ENCODE measurements at regions not wholly inside any gene's neighbourhood (a gene's known extent, or its start where the extent isn't known, plus 50 kb on each side); places are given as distances from the start of the nearest gene placed in this dataset.

DNA sequence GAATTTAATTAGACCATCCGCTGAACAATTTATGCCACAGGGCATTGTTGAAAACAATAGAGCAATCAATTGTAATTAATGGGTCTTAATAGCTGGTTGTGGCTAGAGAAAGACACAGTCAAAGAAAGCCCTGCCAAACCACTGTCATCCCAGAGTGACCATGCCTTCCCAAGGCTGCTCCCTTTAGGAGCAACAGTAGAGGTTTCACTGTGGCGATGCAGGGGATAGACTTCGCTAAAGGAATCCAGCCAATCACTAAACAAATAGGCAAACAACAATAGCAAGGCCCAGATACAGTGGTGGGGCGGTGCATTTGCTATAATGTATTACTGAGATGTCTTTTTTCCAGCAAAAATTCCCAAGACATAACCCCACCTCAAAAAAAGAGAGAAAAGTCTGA, 87.8 kb upstream of the SLC27A6 start:
- H3K9me3 ChIP-seq (ENCODE audit: control insufficient read depth, insufficient read depth, low read length) = no peaks in the 10 kb centered on the region
- H3K4me1 ChIP-seq (ENCODE audit: control insufficient read depth, insufficient read depth, low read length) = peaks cover 16% of the 10 kb centered on the region
- no peak overlapping the region for H3K27ac ChIP-seq (ENCODE audit: low read depth, low read length)
- no peak overlapping the region for H3K4me3 ChIP-seq (ENCODE audit: low read depth, low read length)
- H3K9ac ChIP-seq (ENCODE audit: low read depth, low read length) = no peak overlapping the region
- H3K27me3 ChIP-seq (ENCODE audit: control insufficient read depth, insufficient read depth, low read length) = no peaks in the 10 kb centered on the region
- H3K36me3 ChIP-seq (ENCODE audit: control insufficient read depth, insufficient read depth, low read length) = no peaks in the 10 kb centered on the region

DNA sequence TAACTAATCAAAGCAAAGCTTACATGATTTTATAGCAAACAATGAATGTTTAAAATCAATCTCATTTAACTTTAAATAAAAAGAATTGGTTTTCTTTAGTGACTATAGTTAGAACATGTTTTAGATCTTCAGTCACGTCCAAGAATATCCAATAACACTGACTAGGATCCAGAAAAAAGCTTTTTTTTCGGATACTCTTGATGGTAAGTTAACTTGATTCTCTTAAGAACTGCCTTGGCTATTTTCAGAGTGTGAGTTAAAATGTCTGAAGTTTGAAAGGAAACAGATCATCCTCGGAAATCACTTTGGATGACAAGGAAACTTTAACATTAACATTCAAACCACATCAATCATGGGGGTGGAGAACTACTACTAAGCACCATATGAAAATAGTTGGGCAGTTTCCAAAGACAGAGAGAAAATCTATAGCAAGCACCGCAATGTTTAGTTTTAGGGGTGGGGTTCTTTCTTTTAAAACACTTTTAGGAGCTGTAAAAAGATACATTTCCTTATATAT, 83.7 kb upstream of the SLC27A6 start:
- Histone ChIP-seq H3K9me3 (ENCODE audit: control insufficient read depth, insufficient read depth, low read length) (no peaks in the 10 kb centered on the region), H3K27ac (ENCODE audit: low read depth, low read length) (no peak overlapping the region)

DNA sequence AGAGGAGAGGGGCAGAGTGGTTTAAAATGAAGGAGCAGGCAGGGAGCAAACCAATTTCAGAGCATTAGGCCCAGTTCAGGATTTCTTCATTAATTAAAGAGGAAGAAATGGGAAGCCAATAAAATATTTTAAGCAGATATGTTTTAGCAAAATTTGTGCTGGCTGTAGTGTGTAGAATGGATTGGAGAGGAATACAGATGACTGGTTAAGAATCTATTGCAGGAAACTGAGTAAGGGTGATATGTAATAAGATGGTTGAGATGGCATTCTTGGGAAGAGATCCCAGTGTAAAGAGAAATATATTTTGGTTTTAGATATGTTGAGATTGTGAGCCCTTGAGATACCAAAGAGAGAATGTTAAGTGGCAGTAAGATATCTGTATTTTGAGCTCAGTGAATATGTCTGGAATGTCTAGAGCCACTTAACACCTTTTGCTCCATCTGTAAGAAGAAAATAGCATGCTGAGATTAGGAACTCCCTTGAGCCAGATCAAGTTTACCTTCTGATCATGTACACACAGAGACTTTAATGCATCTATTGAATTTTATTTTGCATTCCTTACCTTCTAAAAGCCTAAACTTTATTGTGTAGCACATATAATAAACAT, 79.5 kb upstream of the SLC27A6 start:
- no peak overlapping the region for H3K9ac ChIP-seq (ENCODE audit: low read depth, low read length)
- H3K27me3 ChIP-seq (ENCODE audit: control insufficient read depth, insufficient read depth, low read length) = no peaks in the 10 kb centered on the region
- H3K4me3 ChIP-seq (ENCODE audit: low read depth, low read length) = no peak overlapping the region
- no peak overlapping the region for H3K27ac ChIP-seq (ENCODE audit: low read depth, low read length)
- no peaks in the 10 kb centered on the region for H3K36me3 ChIP-seq (ENCODE audit: control insufficient read depth, insufficient read depth, low read length)
- no peaks in the 10 kb centered on the region for H3K9me3 ChIP-seq (ENCODE audit: control insufficient read depth, insufficient read depth, low read length)
- H3K4me1 ChIP-seq (ENCODE audit: control insufficient read depth, insufficient read depth, low read length) = no peaks in the 10 kb centered on the region

More for the DNA sequence above, 83.7 kb upstream of the SLC27A6 start:
- no peaks in the 10 kb centered on the region for H3K27me3 ChIP-seq (ENCODE audit: control insufficient read depth, insufficient read depth, low read length)
- H3K4me3 ChIP-seq (ENCODE audit: low read depth, low read length) = no peak overlapping the region
- H3K4me1 ChIP-seq (ENCODE audit: control insufficient read depth, insufficient read depth, low read length) = peaks cover 12% of the 10 kb centered on the region
- H3K36me3 ChIP-seq (ENCODE audit: control insufficient read depth, insufficient read depth, low read length) = no peaks in the 10 kb centered on the region
- H3K9ac ChIP-seq (ENCODE audit: low read depth, low read length) = no peak overlapping the region

DNA sequence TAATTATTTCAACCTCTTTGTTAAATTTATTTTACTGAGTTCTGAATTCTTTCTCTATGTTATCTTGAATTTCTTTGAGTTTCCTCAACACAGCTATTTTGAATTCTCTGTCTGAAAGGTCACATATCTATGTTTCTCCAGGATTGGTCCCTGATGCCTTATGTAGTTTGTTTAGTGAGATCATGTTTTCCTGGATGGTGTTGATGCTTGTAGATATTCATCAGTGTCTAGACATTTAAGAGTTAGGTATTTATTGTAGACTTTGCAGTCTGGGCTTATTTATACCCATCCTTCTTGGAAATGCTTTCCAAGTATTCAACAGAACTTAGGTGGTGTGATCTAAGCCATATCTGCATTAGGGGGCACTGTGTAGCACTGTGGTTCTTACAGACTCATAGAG, 70.2 kb upstream of the SLC27A6 start:
- Histone ChIP-seq H3K4me1 (ENCODE audit: control insufficient read depth, insufficient read depth, low read length) (no peaks in the 10 kb centered on the region), H3K27ac (ENCODE audit: low read depth, low read length) (no peak overlapping the region), H3K27me3 (ENCODE audit: control insufficient read depth, insufficient read depth, low read length) (no peaks in the 10 kb centered on the region), H3K9me3 (ENCODE audit: control insufficient read depth, insufficient read depth, low read length) (no peaks in the 10 kb centered on the region), H3K9ac (ENCODE audit: low read depth, low read length) (no peak overlapping the region), H3K4me3 (ENCODE audit: low read depth, low read length) (no peak overlapping the region), H3K36me3 (ENCODE audit: control insufficient read depth, insufficient read depth, low read length) (no peaks in the 10 kb centered on the region)

DNA sequence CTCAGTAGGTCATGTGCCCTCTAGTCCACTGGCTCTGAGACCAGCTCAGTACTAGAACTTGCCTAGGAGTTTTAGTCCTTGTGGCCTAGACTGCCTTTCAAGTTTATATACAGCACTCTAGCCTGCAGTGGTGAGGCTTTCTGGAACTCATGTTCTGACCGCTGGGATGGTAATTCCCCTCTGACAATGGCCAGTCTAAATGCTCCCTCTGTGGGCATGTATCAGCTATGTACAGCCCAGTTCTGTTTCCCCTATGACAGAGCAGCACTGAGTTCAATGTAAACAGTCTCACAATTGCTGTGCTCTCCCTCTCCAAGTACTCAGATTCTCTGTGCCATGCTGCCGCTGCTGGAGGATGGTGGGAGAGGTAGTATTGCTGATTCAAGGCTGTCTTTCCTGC, 68.6 kb upstream of the SLC27A6 start:
- H3K9ac ChIP-seq (ENCODE audit: low read depth, low read length) = no peak overlapping the region
- no peaks in the 10 kb centered on the region for H3K27me3 ChIP-seq (ENCODE audit: control insufficient read depth, insufficient read depth, low read length)
- no peak overlapping the region for H3K4me3 ChIP-seq (ENCODE audit: low read depth, low read length)
- no peak overlapping the region for H3K27ac ChIP-seq (ENCODE audit: low read depth, low read length)
- no peaks in the 10 kb centered on the region for H3K36me3 ChIP-seq (ENCODE audit: control insufficient read depth, insufficient read depth, low read length)
- no peaks in the 10 kb centered on the region for H3K9me3 ChIP-seq (ENCODE audit: control insufficient read depth, insufficient read depth, low read length)
- no peaks in the 10 kb centered on the region for H3K4me1 ChIP-seq (ENCODE audit: control insufficient read depth, insufficient read depth, low read length)

DNA sequence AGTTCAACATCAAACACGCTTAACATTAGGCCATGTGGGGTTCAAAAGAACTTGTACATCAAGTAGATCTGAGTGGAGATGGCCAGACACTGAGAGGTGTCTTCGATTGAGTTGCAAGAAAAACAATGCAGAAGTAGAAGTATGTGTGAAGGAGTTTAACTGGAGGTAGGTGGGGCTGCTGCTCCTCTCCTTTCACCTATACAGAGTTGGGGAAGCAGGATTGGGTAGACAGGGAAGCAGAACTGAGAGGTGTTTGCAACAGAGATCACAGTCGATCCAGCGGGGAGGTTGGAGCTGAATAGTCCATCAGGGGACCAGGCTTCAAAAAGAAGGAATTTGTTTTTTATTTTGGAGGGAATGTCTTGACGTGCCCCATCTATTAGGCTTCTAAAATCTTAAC, 61.7 kb upstream of the SLC27A6 start:
- Histone ChIP-seq H3K9ac (ENCODE audit: low read depth, low read length) (no peak overlapping the region), H3K36me3 (ENCODE audit: control insufficient read depth, insufficient read depth, low read length) (no peaks in the 10 kb centered on the region), H3K9me3 (ENCODE audit: control insufficient read depth, insufficient read depth, low read length) (no peaks in the 10 kb centered on the region), H3K4me3 (ENCODE audit: low read depth, low read length) (no peak overlapping the region), H3K27ac (ENCODE audit: low read depth, low read length) (no peak overlapping the region), H3K4me1 (ENCODE audit: control insufficient read depth, insufficient read depth, low read length) (no peaks in the 10 kb centered on the region), H3K27me3 (ENCODE audit: control insufficient read depth, insufficient read depth, low read length) (no peaks in the 10 kb centered on the region)

DNA sequence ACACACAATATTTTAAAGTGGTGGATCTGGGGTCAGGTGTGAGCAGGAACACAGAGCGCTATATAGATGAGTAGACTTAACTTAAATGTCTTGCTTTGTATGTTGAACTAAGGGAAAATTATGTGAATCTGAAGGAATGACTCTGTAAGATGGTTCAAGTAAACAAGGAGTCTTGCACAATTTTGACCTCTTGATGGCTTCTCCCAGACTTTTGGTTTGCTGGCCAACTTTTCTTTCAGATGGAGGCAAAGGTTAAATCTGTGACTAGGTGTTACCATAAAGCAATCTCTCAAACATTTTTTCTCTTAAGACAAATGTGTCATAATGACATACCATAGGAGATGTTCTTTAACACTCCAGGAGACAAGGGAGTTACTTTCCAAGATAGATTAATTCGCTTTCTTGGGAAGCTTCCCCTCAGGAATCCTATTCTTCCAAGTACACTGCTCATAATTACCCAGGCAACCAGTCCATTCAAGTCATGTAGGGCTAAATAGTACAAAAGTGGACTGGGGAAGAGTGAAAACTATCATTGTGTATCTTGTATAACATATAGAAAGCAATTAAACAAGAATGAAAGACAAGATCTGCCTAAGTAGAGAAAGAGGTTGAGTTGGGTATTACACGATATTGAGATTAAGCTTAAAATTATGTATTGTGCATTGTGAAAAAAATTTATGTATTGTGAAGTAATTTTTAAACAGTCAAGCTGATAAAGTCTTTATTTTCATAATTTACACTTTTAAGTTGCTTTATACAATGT, 60.3 kb upstream of the SLC27A6 start:
- no peaks in the 10 kb centered on the region for H3K27me3 ChIP-seq (ENCODE audit: control insufficient read depth, insufficient read depth, low read length)
- no peaks in the 10 kb centered on the region for H3K4me1 ChIP-seq (ENCODE audit: control insufficient read depth, insufficient read depth, low read length)
- H3K27ac ChIP-seq (ENCODE audit: low read depth, low read length) = no peak overlapping the region
- H3K4me3 ChIP-seq (ENCODE audit: low read depth, low read length) = no peak overlapping the region
- no peaks in the 10 kb centered on the region for H3K36me3 ChIP-seq (ENCODE audit: control insufficient read depth, insufficient read depth, low read length)
- no peak overlapping the region for H3K9ac ChIP-seq (ENCODE audit: low read depth, low read length)
- no peaks in the 10 kb centered on the region for H3K9me3 ChIP-seq (ENCODE audit: control insufficient read depth, insufficient read depth, low read length)

DNA sequence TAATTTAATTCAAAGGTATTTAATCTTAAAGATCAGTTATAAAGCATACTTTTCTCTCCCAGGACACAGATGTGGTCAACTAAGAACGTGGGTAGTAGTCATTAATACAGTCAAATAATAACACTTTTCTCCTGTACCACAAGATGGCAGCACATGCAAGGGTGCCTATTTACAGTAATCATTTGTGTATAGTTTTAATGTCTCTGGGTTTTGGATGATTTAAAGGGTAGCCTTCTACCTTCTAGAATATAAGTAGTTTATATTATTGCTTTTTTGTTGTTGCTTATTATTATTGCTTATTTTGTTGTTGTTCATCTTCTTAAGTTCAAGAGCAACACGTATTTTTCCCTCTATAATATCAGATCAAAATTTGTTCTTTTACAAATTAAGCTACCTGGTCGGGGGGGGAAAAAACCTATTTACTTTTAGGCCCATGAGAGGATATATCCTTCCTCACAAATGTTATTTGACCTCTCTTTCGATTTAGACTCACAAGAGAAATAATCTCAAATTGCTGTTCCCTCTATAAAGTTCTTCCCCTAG, 59.6 kb upstream of the SLC27A6 start:
- Histone ChIP-seq H3K36me3 (ENCODE audit: control insufficient read depth, insufficient read depth, low read length) (no peaks in the 10 kb centered on the region), H3K27me3 (ENCODE audit: control insufficient read depth, insufficient read depth, low read length) (no peaks in the 10 kb centered on the region), H3K4me3 (ENCODE audit: low read depth, low read length) (no peak overlapping the region), H3K4me1 (ENCODE audit: control insufficient read depth, insufficient read depth, low read length) (no peaks in the 10 kb centered on the region), H3K27ac (ENCODE audit: low read depth, low read length) (no peak overlapping the region), H3K9me3 (ENCODE audit: control insufficient read depth, insufficient read depth, low read length) (no peaks in the 10 kb centered on the region), H3K9ac (ENCODE audit: low read depth, low read length) (no peak overlapping the region)

DNA sequence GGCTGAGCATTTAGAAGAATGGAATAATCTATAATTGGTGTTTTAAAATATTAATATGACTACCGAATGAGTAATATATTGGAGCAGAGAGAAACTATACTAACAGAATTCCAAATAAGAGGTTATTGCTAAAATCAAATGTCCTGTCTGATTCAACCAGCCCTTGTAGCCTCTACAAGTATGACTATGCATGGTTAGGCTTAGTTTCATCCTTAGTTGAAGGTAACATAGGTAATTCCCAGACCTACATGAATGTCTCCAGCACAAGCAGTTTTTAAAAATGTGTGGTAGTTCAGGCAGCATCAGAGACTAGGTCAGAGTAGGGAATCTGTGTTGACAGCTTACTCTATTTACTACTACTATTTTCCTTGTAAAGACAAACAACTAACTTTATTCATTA, 51.7 kb upstream of the SLC27A6 start:
- no peaks in the 10 kb centered on the region for H3K27me3 ChIP-seq (ENCODE audit: control insufficient read depth, insufficient read depth, low read length)
- no peaks in the 10 kb centered on the region for H3K4me1 ChIP-seq (ENCODE audit: control insufficient read depth, insufficient read depth, low read length)
- H3K9ac ChIP-seq (ENCODE audit: low read depth, low read length) = no peak overlapping the region
- no peaks in the 10 kb centered on the region for H3K36me3 ChIP-seq (ENCODE audit: control insufficient read depth, insufficient read depth, low read length)
- H3K9me3 ChIP-seq (ENCODE audit: control insufficient read depth, insufficient read depth, low read length) = no peaks in the 10 kb centered on the region
- no peak overlapping the region for H3K4me3 ChIP-seq (ENCODE audit: low read depth, low read length)
- no peak overlapping the region for H3K27ac ChIP-seq (ENCODE audit: low read depth, low read length)

Measured in HUES48 (cell line).